HG03139 (cell line): ENCODE measurements at regions not wholly inside any gene's neighbourhood (a gene's known extent, or its start where the extent isn't known, plus 50 kb on each side); places are given as distances from the start of the nearest gene placed in this dataset.
"Not testable (repeated sequence)": the region's sequence is repeated elsewhere in the genome, so short reads cannot be mapped to it uniquely, and the experiment has no call there.

Source experiments
- ATAC-seq: cut with Tn5 transposase; IDR thresholded peaks from one replicate; pipeline ENCODE4 v1.9.1; 2021; ENCODE audit not compliant: unreplicated experiment

DNA sequence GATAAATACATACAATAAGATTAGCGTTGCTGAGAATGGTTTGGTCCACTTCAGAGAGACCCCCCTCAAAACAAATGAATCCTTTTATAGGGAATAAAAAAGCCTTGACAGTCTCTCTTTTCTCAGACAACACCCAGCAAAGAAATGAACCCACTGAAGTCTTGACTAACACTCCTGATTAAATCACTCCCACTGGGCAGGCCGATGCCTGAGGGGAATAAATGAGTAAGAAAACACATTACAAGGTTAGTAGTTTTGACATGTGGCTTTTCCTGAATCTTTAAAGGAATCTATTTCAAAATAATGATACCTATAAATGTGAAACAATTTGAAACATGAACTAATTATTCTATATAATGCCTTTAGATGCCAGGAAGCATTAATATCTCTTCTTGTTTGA is 146.9 kb upstream of the POGK start:
- no peak for ATAC-seq

DNA sequence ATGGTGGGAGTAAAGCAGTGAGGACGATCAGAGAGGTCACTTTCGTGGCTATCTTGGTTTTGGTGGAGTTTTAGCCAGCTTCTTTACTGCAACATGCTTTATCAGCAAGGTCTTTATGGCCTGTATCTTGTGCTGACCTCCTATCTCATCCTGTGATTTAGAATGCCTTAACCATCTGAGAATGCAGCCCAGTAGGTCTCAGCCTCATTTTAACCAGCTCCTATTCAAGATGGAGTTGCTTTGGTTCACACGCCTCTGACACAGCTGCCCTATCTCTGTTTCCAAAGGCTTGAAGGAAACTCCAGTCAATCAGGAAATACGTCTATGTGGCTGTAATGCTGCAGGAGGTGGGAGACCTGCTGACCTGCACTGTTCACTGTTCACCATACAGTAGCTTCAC is 146.1 kb upstream of the POGK start:
- ATAC-seq, result no peak

GRCh38 chr1:166693673-166694297 is 145.5 kb upstream of the POGK start:
- no peak for ATAC-seq

GRCh38 chr1:166695115-166695514 is 144.2 kb upstream of the POGK start:
- ATAC-seq, result no peak

DNA sequence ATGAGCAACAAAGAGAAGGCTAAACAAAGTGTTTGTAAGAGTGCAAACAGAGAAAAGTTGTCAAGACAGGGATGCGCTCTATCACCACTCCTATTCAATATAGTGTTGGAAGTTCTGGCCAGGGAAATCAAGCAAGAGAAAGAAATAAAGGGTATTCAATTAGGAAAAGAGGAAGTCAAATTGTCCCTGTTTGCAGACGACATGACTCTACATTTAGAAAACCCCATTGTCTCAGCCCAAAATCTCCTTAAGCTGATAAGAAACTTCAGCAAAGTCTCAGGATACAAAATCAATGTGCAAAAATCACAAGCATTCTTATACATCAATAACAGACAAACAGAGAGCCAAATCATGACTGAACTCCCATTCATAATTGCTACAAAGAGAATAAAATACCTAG is 143.4 kb upstream of the POGK start:
- not testable (repeated sequence) for ATAC-seq

GRCh38 chr1:166698771-166699170 is 140.5 kb upstream of the POGK start:
- no peak for ATAC-seq

- ATAC-seq, result no peak
Measured at GRCh38 chr1:166699613-166700012, 139.7 kb upstream of the POGK start.

GRCh38 chr1:166700696-166701095 is 138.6 kb upstream of the POGK start:
- no peak for ATAC-seq

DNA sequence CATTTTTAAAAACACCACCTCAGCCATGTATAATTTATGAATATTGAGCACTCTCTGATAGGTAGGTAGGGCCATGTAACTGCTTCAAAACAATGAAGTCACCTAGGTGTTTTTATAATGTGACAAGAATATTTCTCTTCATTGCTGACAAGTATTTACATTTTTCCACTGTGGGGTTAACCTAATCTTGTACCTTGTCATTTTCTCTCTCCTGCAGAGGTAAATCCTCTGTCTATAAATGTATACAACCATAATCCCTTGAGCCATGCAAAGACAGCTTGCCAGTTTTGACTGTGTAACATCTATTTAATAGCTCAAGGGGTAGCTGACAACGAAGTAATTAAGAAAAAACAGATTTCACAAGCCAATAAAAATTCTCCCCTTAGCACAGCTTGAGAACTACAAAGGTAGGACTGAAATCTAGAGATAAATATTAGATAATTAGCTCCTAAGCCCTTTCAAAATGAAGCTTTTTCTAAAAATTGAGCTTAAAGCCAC is 137.6 kb upstream of the POGK start:
- no peak for ATAC-seq

DNA sequence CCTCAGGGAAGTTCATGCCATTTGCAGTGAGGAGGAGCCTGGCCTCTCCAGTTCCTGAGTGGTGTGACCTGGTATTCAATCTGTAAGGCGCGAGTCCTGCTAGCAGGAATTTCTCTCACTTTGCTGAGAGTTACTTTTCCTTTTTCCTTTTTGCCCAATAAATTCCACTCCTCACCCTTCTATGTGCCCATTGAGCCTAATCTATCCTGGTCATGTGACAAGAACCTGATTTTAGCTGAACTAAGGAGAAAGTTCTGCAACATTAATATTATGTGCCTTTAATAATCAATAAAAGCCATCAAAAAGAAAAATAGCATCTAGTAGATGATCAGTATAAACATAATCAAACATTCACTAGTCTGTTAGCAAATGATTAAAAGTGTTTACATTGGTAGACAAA is 136.1 kb upstream of the POGK start:
- no peak for ATAC-seq

DNA sequence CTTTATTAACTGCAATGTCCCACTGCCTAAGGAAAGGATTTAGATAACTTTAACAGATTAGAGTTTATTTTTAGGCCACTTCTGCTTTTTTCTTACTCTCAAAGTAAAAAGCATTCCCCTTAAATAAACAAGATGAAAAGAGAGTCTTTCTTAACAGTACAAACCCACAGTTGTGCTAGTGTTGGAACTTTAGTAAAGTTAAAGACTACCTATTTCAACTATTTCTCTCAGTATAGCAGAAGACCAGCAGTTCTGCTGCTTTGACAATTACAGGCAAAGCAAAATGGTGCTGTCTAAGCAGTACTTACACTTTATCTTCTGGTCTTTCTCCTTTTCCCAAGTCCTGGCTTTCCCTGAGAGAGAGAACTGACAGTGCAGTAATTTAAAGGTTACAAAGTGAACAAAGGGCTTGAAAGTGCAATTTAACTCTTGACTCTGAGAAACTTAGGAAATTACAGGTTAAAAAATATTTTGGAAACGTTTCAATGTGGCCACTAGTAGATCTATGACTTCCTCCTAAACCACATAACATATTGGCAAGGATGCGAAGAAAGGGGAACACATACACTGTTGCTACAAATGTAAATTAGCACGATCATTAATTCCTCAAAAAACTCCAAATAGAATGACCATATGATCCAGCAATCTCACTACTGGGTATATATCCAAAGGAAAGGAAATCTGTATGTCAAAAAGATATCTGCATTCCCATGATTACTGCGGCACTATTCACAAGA is 135.4 kb upstream of the POGK start:
- no peak for ATAC-seq

- ATAC-seq, result no peak
Measured at GRCh38 chr1:166705376-166706289, 133.6 kb upstream of the POGK start.

DNA sequence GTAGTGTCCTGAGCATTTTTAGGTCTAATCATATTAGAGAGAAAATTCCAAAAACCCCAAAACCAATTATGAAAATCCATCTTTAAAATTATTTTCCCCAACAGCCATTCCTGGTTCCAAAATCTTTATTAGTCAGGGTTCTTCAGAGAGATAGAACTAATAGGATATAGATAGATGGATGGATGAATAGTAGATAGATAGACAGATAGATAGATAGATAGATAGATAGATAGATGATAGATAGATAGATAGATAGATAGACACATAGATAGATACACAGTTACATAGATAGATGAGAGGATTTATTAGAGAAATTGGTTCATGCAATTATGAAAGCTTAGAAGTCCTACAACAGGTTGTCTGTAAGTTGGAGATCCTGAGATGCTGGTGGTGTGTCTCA is 122.7 kb upstream of the POGK start:
- no peak for ATAC-seq

- no peak for ATAC-seq
Measured at GRCh38 chr1:166721145-166721544, 118.1 kb upstream of the POGK start.

DNA sequence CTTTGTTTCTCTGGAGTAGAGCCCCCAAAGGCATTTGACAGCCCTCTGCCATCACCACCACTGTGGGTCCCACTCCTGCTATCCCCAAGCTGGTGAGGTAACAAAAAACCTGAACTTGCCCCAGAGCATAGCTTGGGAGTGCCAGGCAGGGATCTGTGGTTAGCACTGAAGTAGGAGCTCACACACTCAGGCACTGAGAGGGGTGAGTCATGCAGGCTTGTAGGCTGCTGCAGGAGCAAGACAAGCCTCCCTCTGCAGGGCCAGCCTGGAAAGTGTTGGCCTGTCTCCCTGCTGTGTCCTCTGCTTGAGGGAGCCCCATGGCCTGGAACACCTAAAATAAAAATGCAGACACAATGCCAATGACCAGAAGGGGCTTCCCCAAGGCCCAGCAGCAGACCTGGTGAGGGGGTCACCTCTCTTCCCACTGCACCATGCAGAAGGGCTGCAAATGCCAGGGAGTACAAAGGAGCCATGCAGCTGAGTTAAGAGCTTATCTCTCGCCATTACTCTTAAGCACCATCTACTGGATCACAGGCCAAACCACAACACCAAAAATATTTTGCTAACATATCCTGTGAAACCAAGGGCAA is 108.9 kb upstream of the POGK start:
- no peak for ATAC-seq

GRCh38 chr1:166738140-166738539 is 101.1 kb upstream of the POGK start:
- no peak for ATAC-seq

DNA sequence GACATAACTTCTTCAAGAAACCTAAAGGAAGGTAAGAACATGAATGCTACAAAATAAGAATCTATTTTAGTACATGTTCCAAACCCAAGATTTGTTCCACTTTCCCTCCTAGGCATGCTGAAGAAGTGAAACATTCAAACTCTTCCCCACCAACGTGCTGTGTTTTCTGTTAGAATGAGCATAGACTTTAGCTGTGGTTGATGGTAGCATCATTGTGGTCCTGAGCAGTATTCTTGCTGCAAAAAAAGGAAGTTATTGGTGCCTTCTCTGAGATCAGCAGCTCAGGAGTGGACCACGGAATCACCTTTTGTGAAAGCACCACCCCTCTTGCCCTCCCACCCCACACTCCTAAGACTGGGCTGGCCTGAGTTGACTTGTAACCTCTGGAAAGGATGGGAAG is 100.4 kb upstream of the POGK start:
- no peak for ATAC-seq

- no peak for ATAC-seq
Measured at GRCh38 chr1:166740668-166741276, 98.5 kb upstream of the POGK start.

DNA sequence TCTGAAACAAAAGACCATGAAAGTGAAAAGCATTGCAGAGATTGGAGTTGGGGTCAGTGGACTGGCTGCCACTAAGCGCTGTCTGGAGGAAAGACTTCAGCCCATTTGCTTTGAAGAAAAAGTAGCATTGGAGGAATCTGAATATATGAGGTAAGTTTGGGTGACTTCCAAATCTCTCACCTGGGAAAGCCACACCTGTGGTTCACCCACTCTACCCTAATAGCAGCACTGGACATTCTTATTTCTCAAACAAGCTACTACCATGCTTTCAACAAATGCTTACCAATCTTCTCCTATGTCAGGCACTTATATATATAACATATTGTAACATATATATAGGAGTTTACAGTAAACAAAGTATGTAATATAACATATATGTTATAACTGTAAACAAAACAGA is 76.0 kb upstream of the POGK start:
- no peak for ATAC-seq

DNA sequence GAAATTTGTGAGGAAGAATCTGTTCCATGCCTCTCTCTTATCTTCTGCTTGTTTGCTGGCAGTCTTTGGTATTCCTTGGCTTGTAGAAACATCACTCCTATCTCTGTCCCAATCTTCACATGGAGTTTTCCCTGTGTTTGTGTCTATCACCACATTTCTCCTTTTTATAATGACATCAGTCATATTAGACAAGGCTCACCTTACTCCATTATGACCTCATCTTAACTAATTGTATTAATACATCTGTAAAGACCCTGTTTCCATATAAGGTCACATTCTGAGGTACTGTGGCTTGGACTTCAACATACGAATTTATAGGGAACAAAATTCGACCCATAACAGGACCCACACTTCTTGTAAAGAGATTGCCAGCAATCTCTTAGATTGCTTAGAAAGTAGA is 72.3 kb upstream of the POGK start:
- ATAC-seq, result no peak

GRCh38 chr1:166784646-166785045 is 54.6 kb upstream of the POGK start:
- not testable (repeated sequence) for ATAC-seq
